NT2/D1 (cell line): ENCODE measurements at regions not wholly inside any gene's neighbourhood (a gene's known extent, or its start where the extent isn't known, plus 50 kb on each side); places are given as distances from the start of the nearest gene placed in this dataset.

Experiments
- SUZ12 ChIP-seq: IDR thresholded peaks from 2 replicates; pipeline ENCODE4 v1.6.1; 2011; ENCODE audit not compliant: insufficient read length, insufficient read depth; ENCODE audit errors: extremely low read depth
- YY1 ChIP-seq: IDR thresholded peaks from 2 replicates; pipeline ENCODE4 v1.6.1; 2011; ENCODE audit not compliant: insufficient read length, insufficient read depth
- ZNF274 ChIP-seq: IDR thresholded peaks from 2 replicates; pipeline ENCODE4 v1.6.1; 2011; ENCODE audit warnings: mild to moderate bottlenecking, low read depth, low read length

GRCh38 chr7:42740408-42740807, 171.5 kb downstream of the C7orf25 start:
- TF ChIP-seq YY1, result no peak
- no peak for TF ChIP-seq ZNF274
- TF ChIP-seq SUZ12, result no peak
